Liver (tissue), 8 donors: ENCODE measurements at regions not wholly inside any gene's neighbourhood (a gene's known extent, or its start where the extent isn't known, plus 50 kb on each side); places are given as distances from the start of the nearest gene placed in this dataset.

ENCODE experiments used
- DNase-seq: peaks from one replicate; pipeline ENCODE4 v3.0.0-alpha.2; 2017; ENCODE audit warnings: low spot score
- H3K27ac ChIP-seq, 2 donors: one replicate each; pipeline ENCODE4 v1.7.0; 2013; ENCODE audit warnings: inconsistent platforms in 2 of 2, low read length in 2 of 2, control low read depth in 1 of 2, low read depth in 1 of 2, mild to moderate bottlenecking in 1 of 2
- H3K27me3 ChIP-seq, 4 donors: one replicate each; pipeline versions ENCODE4 v1.6.1 to v1.7.0; 2013; ENCODE audit warnings: low read length in 3 of 4, inconsistent platforms in 1 of 4, mild to moderate bottlenecking in 1 of 4, moderate library complexity in 1 of 4; ENCODE audit not compliant: control insufficient read depth in 4 of 4, insufficient read depth in 4 of 4
- H3K36me3 ChIP-seq, 4 donors: one replicate each; pipeline versions ENCODE4 v1.6.1 to v1.7.0; 2013; ENCODE audit warnings: low read length in 3 of 4, mild to moderate bottlenecking in 3 of 4, low read depth in 1 of 4, moderate library complexity in 1 of 4; ENCODE audit not compliant: control insufficient read depth in 4 of 4, insufficient read depth in 3 of 4
- H3K4me1 ChIP-seq, 4 donors: one replicate each; pipeline versions ENCODE4 v1.6.1 to v1.7.0; 2013; ENCODE audit warnings: low read length in 3 of 4, mild to moderate bottlenecking in 3 of 4, moderate library complexity in 1 of 4; ENCODE audit not compliant: control insufficient read depth in 4 of 4, insufficient read depth in 4 of 4
- H3K4me3 ChIP-seq, 3 donors: one replicate each; pipeline versions ENCODE4 v1.6.1 to v1.7.0; 2013; ENCODE audit warnings: low read length in 3 of 3, control low read depth in 1 of 3, low read depth in 1 of 3, mild to moderate bottlenecking in 1 of 3
- H3K9ac ChIP-seq, 2 donors: one replicate each; pipeline ENCODE4 v1.7.0; 2013; ENCODE audit warnings: low read length in 2 of 2, mild to moderate bottlenecking in 2 of 2, moderate library complexity in 2 of 2, control low read depth in 1 of 2, low read depth in 1 of 2
- H3K9me3 ChIP-seq, 4 donors: one replicate each; pipeline versions ENCODE4 v1.6.1 to v1.7.0; 2013; ENCODE audit warnings: low read length in 3 of 4; ENCODE audit not compliant: control insufficient read depth in 4 of 4
- ATF3 ChIP-seq: IDR thresholded peaks from 2 replicates; pipeline ENCODE4 v1.6.1; 2016; ENCODE audit warnings: antibody characterized with exemption
- CTCF ChIP-seq: fragments of 150-350 bp; IDR thresholded peaks from 2 replicates; pipeline ENCODE4 v1.5.1; 2017; ENCODE audit warnings: improper control_type of control experiment, low read depth, low read length; ENCODE audit not compliant: missing input control
- EGR1 ChIP-seq, 2 donors: IDR thresholded peaks; 2 replicates each; pipeline ENCODE4 v1.6.1; 2016 to 2018; ENCODE audit warnings: antibody characterized with exemption in 2 of 2, low read depth in 2 of 2
- FOXA1 ChIP-seq: IDR thresholded peaks from 2 replicates; pipeline ENCODE4 v1.6.1; 2016; ENCODE audit warnings: antibody characterized with exemption
- FOXA2 ChIP-seq: IDR thresholded peaks from 2 replicates; pipeline ENCODE4 v1.6.1; 2016; ENCODE audit warnings: antibody characterized with exemption
- GABPA ChIP-seq, 2 donors: IDR thresholded peaks in 1 of 2; conservative IDR thresholded peaks in 1 of 2; 2 replicates each; pipeline ENCODE4 v1.6.1; 2016; ENCODE audit warnings: antibody characterized with exemption in 2 of 2, mild to moderate bottlenecking in 1 of 2, moderate library complexity in 1 of 2
- HNF4A ChIP-seq, 2 donors: conservative IDR thresholded peaks; 2 replicates each; pipeline ENCODE4 v1.6.1; 2016; ENCODE audit warnings: antibody characterized with exemption in 2 of 2, mild to moderate bottlenecking in 2 of 2
- HNF4G ChIP-seq: IDR thresholded peaks from 2 replicates; pipeline ENCODE4 v1.6.1; 2016; ENCODE audit warnings: antibody characterized with exemption
- JUND ChIP-seq, 2 donors: IDR thresholded peaks; 2 replicates each; pipeline ENCODE4 v1.6.1; 2016; ENCODE audit warnings: antibody characterized with exemption in 2 of 2
- NR2F2 ChIP-seq: IDR thresholded peaks from 2 replicates; pipeline ENCODE4 v1.6.1; 2016; ENCODE audit warnings: antibody characterized with exemption
- RAD21 ChIP-seq, 2 donors: IDR thresholded peaks; 2 replicates each; pipeline ENCODE4 v1.6.1; 2016; ENCODE audit warnings: antibody characterized with exemption in 2 of 2, mild to moderate bottlenecking in 2 of 2
- REST ChIP-seq: IDR thresholded peaks from 2 replicates; pipeline ENCODE4 v1.6.1; 2016; ENCODE audit warnings: antibody characterized with exemption, mild to moderate bottlenecking
- RXRA ChIP-seq, 2 donors: IDR thresholded peaks; 2 replicates each; pipeline ENCODE4 v1.6.1; 2017 to 2018; ENCODE audit warnings: antibody characterized with exemption in 2 of 2, mild to moderate bottlenecking in 1 of 2
- SP1 ChIP-seq: IDR thresholded peaks from 2 replicates; pipeline ENCODE4 v1.6.1; 2018; ENCODE audit warnings: antibody characterized with exemption, mild to moderate bottlenecking
- TAF1 ChIP-seq: conservative IDR thresholded peaks from 2 replicates; pipeline ENCODE4 v1.6.1; 2016; ENCODE audit warnings: antibody characterized with exemption, mild to moderate bottlenecking
- YY1 ChIP-seq: IDR thresholded peaks from 2 replicates; pipeline ENCODE4 v1.6.1; 2016; ENCODE audit warnings: antibody characterized with exemption, mild to moderate bottlenecking
- ZBTB33 ChIP-seq: IDR thresholded peaks from 2 replicates; pipeline ENCODE4 v1.6.1; 2016; ENCODE audit warnings: antibody characterized with exemption
- WGBS: extraction: QIAGEN DNeasy Blood & Tissue Kit; methylation state at CpG from one replicate; pipeline ENCODE4 v1.1.7; 2013; 5-methylcytosine and 5-hydroxymethylcytosine counted together
- donor health status: healthy.
- donor health status: healthy.
- donor health status: healthy.
- donor health status: healthy.
- donor health status: healthy.

- no peak for TF ChIP-seq CTCF
Observed at GRCh38 chrX:22740836-22741235, 258.9 kb upstream of the DDX53 start (continued).

GRCh38 chrX:22742174-22742573 is 257.6 kb upstream of the DDX53 start:
- no peak overlapping the region for H3K9ac ChIP-seq
- no peak overlapping the region for H3K27ac ChIP-seq
- no peak for TF ChIP-seq JUND (IDR thresholded peaks at IDR 0.05)
- no peak for TF ChIP-seq TAF1
- no peak for TF ChIP-seq ATF3
- TF ChIP-seq REST = no peak
- TF ChIP-seq FOXA1 = no peak
- no peak for TF ChIP-seq RXRA (IDR thresholded peaks at IDR 0.05)
- no peak for TF ChIP-seq FOXA2
- no peak for TF ChIP-seq RAD21 (IDR thresholded peaks at IDR 0.05)
- TF ChIP-seq HNF4G = no peak
- TF ChIP-seq HNF4A (conservative IDR thresholded peaks at IDR 0.05) = no peak
- no peak for TF ChIP-seq GABPA (IDR thresholded peaks at IDR 0.05 in 1 of 2, conservative IDR thresholded peaks at IDR 0.05 in 1 of 2)
- no peak for TF ChIP-seq SP1
- TF ChIP-seq ZBTB33 = no peak
- TF ChIP-seq CTCF = no peak
- no peak for TF ChIP-seq YY1
- TF ChIP-seq NR2F2 = no peak
- no peak for TF ChIP-seq EGR1 (IDR thresholded peaks at IDR 0.05; ENCODE audit: low read depth in 2 of 2)
- no peak for DNase-seq
- H3K9me3 ChIP-seq = no peaks in the 10 kb centered on the region
- WGBS = 75% methylated on average over 1 of the region's 1 CpG
- H3K36me3 ChIP-seq = no peaks in the 10 kb centered on the region
- H3K27me3 ChIP-seq = peaks cover 0 to 3% (median 0%) of the 10 kb centered on the region in 4 donors
- no peaks in the 10 kb centered on the region for H3K4me1 ChIP-seq
- no peak overlapping the region for H3K4me3 ChIP-seq
